ENCODE measurements at regions not wholly inside any gene's neighbourhood (a gene's known extent, or its start where the extent isn't known, plus 50 kb on each side); places are given as distances from the start of the nearest gene placed in this dataset.
"Not testable (repeated sequence)": the region's sequence is repeated elsewhere in the genome, so short reads cannot be mapped to it uniquely, and the experiment has no call there.

DNA sequence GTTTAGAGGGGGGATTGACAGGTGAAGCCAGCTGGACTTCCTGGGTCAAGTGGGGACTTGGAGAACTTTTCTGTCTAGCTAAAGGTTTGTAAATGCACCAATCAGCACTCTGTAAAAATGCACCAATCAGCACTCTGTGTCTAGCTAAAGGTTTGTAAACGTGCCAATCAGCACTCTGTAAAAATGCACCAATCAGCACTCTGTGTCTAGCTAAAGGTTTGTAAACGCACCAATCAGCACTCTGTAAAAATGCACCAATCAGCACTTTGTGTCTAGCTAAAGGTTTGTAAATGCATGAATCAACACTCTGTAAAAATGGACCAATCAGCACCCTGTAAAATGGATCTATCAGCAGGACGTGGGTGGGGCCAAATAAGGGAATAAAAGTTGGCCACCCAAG lies 120.1 kb upstream of the AGTR1 start:
- TF ChIP-seq POLR2A (IDR thresholded peaks at IDR 0.05): not testable (repeated sequence)
- TF ChIP-seq, protein P1, sequence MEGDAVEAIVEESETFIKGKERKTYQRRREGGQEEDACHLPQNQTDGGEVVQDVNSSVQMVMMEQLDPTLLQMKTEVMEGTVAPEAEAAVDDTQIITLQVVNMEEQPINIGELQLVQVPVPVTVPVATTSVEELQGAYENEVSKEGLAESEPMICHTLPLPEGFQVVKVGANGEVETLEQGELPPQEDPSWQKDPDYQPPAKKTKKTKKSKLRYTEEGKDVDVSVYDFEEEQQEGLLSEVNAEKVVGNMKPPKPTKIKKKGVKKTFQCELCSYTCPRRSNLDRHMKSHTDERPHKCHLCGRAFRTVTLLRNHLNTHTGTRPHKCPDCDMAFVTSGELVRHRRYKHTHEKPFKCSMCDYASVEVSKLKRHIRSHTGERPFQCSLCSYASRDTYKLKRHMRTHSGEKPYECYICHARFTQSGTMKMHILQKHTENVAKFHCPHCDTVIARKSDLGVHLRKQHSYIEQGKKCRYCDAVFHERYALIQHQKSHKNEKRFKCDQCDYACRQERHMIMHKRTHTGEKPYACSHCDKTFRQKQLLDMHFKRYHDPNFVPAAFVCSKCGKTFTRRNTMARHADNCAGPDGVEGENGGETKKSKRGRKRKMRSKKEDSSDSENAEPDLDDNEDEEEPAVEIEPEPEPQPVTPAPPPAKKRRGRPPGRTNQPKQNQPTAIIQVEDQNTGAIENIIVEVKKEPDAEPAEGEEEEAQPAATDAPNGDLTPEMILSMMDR (IDR thresholded peaks at IDR 0.05): not testable (repeated sequence)

All from gastroesophageal sphincter (tissue), 3 donors.